T47D (cell line): ENCODE measurements at regions not wholly inside any gene's neighbourhood (a gene's known extent, or its start where the extent isn't known, plus 50 kb on each side); places are given as distances from the start of the nearest gene placed in this dataset.

Source experiments
- DNase-seq, 2 experiments: peaks; one replicate each; pipeline versions ENCODE4 v3.0.0 to v3.0.0-alpha.2; 2011 to 2012; ENCODE audit warnings: low read depth in 1 of 2, low spot score in 1 of 2
- JUND ChIP-seq: IDR thresholded peaks from 2 replicates; pipeline ENCODE4 v1.6.1; 2012; ENCODE audit warnings: low read depth
- in situ Hi-C: cut with HindIII; loops from 2 replicates; pipeline ENCODE4 v1.10.0; 2016; ENCODE audit warnings: low sequenced_read_pairs, low pct_unique_long_range_greater_than_20kb

- no peak for TF ChIP-seq JUND
- DNase-seq: no peak
- in situ Hi-C loops: no loop called here
These were observed 267.7 kb downstream of the PTBP2 start for GRCh38 chr1:96989302-96989701.

DNA sequence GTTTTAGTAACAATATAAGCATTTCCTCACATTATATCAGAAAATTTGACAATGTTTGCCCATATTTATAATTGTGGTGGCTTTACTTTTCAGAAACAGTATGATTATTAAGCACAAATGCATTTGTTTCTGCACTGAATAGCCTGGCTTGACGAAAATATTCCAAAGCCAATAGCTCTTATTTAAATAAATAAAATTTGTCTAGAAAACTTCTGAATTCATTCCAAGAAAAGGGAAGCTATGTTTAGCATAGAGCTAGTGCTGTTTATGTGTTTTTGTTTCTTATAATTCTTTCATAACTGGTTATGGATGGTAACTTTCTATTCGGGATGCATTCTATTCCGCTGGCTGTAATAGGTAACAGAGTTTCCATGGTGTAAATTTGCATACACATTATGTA, 268.6 kb downstream of the PTBP2 start:
- TF ChIP-seq JUND: no peak
- in situ Hi-C loops: no loop called here
- DNase-seq: no peak

- TF ChIP-seq JUND: no peak
- in situ Hi-C loops: no loop called here
- DNase-seq: no peak
These were observed 269.7 kb downstream of the PTBP2 start for GRCh38 chr1:96991261-96991660.

- DNase-seq: no peak
- TF ChIP-seq JUND: no peak
- in situ Hi-C loops: no loop called here
These were observed 271.3 kb downstream of the PTBP2 start for GRCh38 chr1:96992871-96993270.

DNA sequence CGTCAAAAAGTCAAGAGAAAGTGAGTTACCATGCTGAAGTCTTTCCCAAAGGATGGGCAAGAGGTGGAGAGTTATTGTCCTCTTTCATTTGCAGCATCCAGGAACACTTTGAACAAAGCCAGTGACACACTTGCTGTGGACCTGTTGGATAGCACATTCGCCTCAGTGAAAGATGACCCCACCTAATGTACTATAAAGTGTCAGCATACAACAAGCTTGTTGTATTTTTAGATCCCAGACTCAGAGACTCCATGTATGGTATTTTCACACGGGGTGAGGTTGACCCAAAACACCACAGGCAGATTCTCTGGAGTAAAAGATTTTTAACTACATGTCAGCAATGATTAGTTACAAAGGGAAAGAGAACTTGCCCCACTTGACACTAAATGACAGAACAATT, 273.8 kb downstream of the PTBP2 start:
- no peak for DNase-seq
- TF ChIP-seq JUND: no peak
- in situ Hi-C loops: no loop called here

DNA sequence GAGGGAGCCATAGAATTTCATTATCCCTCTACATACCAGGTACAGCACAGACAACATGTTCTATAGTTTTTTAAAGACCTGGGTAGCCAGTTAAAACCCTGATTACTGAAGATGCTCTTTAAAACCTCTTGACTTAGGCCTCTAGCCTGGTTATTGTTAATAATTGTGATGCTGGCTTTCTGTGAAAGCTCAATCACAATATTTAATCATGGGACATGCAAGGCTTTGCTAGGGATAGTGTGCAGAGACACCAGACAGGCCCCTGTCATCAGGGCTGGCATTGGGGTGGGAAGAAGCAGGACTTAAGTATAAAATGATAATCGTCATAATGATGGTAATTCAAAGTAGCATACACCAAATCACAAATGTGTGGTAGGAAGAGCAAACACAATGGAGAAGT, 274.4 kb downstream of the PTBP2 start:
- no peak for TF ChIP-seq JUND
- in situ Hi-C loops: no loop called here
- DNase-seq: no peak

- in situ Hi-C loops: no loop called here
- no peak for TF ChIP-seq JUND
- DNase-seq: no peak
These were observed 276.1 kb downstream of the PTBP2 start for GRCh38 chr1:96997717-96998116.

- in situ Hi-C loops: no loop called here
- DNase-seq: no peak
- no peak for TF ChIP-seq JUND
These were observed 276.9 kb downstream of the PTBP2 start for GRCh38 chr1:96998466-96998865.

GRCh38 chr1:96999191-96999590, 277.6 kb downstream of the PTBP2 start:
- in situ Hi-C loops: no loop called here
- DNase-seq: no peak

DNA sequence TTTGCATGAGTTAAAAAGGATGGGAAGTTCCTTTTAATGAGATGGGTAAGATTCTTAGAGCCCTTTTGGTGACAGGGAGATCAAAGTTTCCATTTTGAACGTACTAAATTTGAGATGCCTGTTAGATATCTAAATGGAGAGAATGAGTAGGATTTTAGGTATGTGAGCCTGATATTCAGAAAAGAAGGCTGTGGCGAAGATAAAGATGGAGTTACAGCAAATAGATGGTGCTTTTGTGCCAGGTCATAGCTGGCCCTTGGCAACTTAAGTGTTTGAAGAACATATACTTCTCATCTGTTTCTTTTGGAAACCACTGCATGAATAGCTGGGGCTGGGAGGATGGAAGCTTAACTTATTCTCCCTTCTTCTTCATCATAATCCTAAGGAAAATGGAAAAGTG, 282.5 kb downstream of the PTBP2 start:
- DNase-seq: no peak
- TF ChIP-seq JUND: no peak
- in situ Hi-C loops: no loop called here

More at GRCh38 chr1:96999191-96999590, 277.6 kb downstream of the PTBP2 start:
- TF ChIP-seq JUND: no peak

DNA sequence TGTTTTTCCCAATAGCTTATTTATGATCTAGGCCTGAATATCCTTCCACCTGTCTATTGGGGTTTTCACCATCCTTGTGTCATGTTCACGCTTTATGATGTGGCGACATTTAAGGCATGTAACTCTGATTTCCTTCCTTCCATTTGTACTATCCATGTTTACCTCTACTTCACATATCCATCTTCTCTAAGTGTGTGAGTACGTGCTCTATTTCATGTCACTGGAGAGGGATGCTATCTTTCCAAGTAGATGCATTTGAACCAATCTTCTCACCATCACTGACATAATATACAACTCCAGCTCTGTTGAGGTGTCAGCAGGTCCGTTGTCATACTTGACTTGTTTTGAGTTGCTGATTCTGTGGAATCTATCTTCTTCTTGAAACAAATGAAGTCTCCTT, 283.2 kb downstream of the PTBP2 start:
- in situ Hi-C loops: no loop called here
- TF ChIP-seq JUND: no peak
- no peak for DNase-seq

DNA sequence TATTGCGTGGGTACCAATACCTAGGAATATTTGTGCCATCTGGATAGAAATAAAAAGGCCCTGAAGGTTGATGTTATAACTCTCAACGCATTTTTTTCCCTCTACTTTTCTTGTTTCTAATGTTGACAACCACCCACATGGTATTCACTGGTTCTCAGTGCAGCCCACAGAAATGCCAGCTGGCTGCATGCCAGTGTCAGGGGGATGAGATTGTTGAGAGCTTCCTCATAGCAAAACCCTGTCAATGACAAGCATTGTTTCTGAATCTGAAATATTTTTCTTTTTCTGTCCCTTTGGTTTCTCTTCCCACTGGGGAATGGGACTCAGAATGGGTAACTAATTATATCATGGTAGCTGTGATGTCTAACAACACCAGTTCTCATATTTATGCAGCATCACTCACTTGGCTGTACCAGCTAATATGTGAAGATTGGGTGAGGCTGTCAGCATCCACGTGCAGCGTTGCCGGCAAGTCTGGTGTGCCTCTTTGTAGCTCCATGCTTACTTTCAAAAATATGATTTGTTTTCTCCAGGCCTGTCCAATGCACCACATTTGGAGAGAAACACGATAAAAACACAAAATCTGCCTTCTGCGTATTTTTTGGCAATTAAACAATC, 284.6 kb downstream of the PTBP2 start:
- in situ Hi-C loops: no loop called here
- DNase-seq: no peak
- TF ChIP-seq JUND: no peak

DNA sequence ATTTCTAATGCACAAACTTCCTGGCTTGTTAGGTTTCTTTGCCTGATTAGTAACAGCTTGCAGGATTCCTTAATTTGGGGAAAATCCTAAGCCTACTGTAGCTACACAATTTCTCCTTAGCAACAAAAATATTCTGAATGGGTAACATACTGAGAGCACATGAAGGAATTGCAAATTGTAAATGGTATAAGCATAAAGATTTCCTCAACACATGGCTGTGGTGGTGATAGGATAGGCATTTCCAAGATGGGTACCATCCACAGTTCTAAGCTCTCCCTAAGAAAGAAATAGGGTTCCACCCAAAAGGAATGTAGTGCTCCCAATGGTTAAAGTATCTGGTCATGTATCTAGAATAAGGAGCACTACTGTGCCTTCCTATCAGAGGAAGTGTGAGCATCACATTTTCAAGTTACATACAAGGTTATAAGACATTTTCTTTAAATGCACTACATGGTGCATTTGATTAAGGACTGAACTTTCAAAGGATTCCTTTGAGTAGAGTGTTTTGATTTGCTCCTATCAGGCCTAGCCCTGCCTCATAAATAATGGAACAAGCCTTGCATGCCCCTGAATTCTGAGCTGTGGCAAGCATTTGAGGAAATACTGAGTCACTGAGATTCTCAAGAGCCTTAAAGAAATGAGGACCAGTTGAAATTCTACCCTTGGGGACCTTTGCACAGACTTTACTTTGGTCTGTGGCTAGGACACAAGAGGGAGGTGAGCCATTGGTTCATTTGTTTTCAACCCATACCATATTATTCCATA, 286.4 kb downstream of the PTBP2 start:
- TF ChIP-seq JUND: no peak
- in situ Hi-C loops: no loop called here
- DNase-seq: no peak
